Endodermal cell (in vitro differentiated cells): ENCODE measurements at regions not wholly inside any gene's neighbourhood (a gene's known extent, or its start where the extent isn't known, plus 50 kb on each side); places are given as distances from the start of the nearest gene placed in this dataset.

Source experiments
- DNase-seq: peaks from one replicate; pipeline ENCODE4 v3.0.0-alpha.2; 2017
- H3K27ac ChIP-seq: 2 replicates; pipeline ENCODE4 v1.5.1; 2013; ENCODE audit warnings: mild to moderate bottlenecking, low read depth, low read length, moderate library complexity
- H3K27me3 ChIP-seq: 2 replicates; pipeline ENCODE4 v1.6.1; 2013; ENCODE audit warnings: mild to moderate bottlenecking, low read length, moderate library complexity; ENCODE audit not compliant: insufficient read depth, control insufficient read depth, poor library complexity, severe bottlenecking
- H3K36me3 ChIP-seq: 2 replicates; pipeline ENCODE4 v1.7.0; 2013; ENCODE audit warnings: mild to moderate bottlenecking, low read length, moderate library complexity; ENCODE audit not compliant: control insufficient read depth, insufficient read depth
- H3K4me1 ChIP-seq: one replicate; pipeline ENCODE4 v1.7.0; 2013; ENCODE audit warnings: low read length; ENCODE audit not compliant: control insufficient read depth, insufficient read depth
- H3K4me3 ChIP-seq: 2 replicates; pipeline ENCODE4 v1.5.1; 2013; ENCODE audit warnings: mild to moderate bottlenecking, low read length, moderate library complexity
- H3K9ac ChIP-seq: 2 replicates; pipeline ENCODE4 v1.6.1; 2013; ENCODE audit warnings: mild to moderate bottlenecking, low read length, moderate library complexity; ENCODE audit not compliant: poor library complexity, severe bottlenecking; ENCODE audit errors: extremely low read depth
- H3K9me3 ChIP-seq: 2 replicates; pipeline ENCODE4 v1.6.1; 2013; ENCODE audit warnings: mild to moderate bottlenecking, low read length, moderate library complexity; ENCODE audit not compliant: control insufficient read depth
- H3K27ac Mint-ChIP-seq: 2 replicates; pipeline ENCODE4 v1.8.0; 2020; ENCODE audit warnings: mixed read lengths
- H3K27me3 Mint-ChIP-seq: 2 replicates; pipeline ENCODE4 v1.8.0; 2021; ENCODE audit warnings: mild to moderate bottlenecking, mixed read lengths; ENCODE audit not compliant: insufficient read depth
- H3K36me3 Mint-ChIP-seq: 2 replicates; pipeline ENCODE4 v1.8.0; 2020; ENCODE audit warnings: low read depth, mixed read lengths
- H3K4me1 Mint-ChIP-seq: 2 replicates; pipeline ENCODE4 v1.8.0; 2020; ENCODE audit warnings: mixed read lengths
- H3K4me3 Mint-ChIP-seq: 2 replicates; pipeline ENCODE4 v1.8.0; 2020; ENCODE audit warnings: mild to moderate bottlenecking, moderate library complexity, mixed read lengths
- H3K9me3 Mint-ChIP-seq: 2 replicates; pipeline ENCODE4 v1.8.0; 2020; ENCODE audit warnings: mild to moderate bottlenecking, mixed read lengths
- CTCF ChIP-seq: fragments of 200-600 bp; sonication (generic); conservative IDR thresholded peaks from 2 replicates; pipeline ENCODE4 v1.5.0; 2021; ENCODE audit warnings: antibody characterized with exemption, mild to moderate bottlenecking
- WGBS, 2 experiments: methylation state at CpG; one replicate each; pipeline versions ENCODE4 v1.1.5 to v1.1.7; 2013; ENCODE audit warnings: missing lambda C conversion rate in 2 of 2, mixed read lengths in 1 of 2; ENCODE audit not compliant: insufficient coverage in 1 of 2, insufficient read length in 1 of 2; 5-methylcytosine and 5-hydroxymethylcytosine counted together

- 90 to 100% methylated on average over 1 to 2 of the region's 2 CpGs for WGBS, 2 experiments
- no peak overlapping the region for H3K4me3 Mint-ChIP-seq
- Histone ChIP-seq H3K27ac (no peak overlapping the region), H3K4me1 (no peaks in the 10 kb centered on the region), H3K9ac (no peak overlapping the region), H3K36me3 (no peaks in the 10 kb centered on the region), H3K4me3 (no peak overlapping the region), H3K9me3 (no peaks in the 10 kb centered on the region), H3K27me3 (no peaks in the 10 kb centered on the region)
- H3K27ac Mint-ChIP-seq: no peak overlapping the region
- H3K36me3 Mint-ChIP-seq: no peaks in the 10 kb centered on the region
- H3K4me1 Mint-ChIP-seq: peaks cover 2% of the 10 kb centered on the region
- no peaks in the 10 kb centered on the region for H3K9me3 Mint-ChIP-seq
- H3K27me3 Mint-ChIP-seq: no peaks in the 10 kb centered on the region
- no peak for TF ChIP-seq CTCF
- DNase-seq: no peak
These were observed 72.7 kb upstream of the GLS start for GRCh38 chr2:190807886-190808285.

GRCh38 chr2:190809139-190809764, 71.4 kb upstream of the GLS start:
- Mint-ChIP-seq H3K4me1 (peaks cover 2% of the 10 kb centered on the region), H3K27me3 (no peaks in the 10 kb centered on the region), H3K27ac (no peak overlapping the region), H3K9me3 (no peaks in the 10 kb centered on the region), H3K36me3 (no peaks in the 10 kb centered on the region), H3K4me3 (no peak overlapping the region)
- H3K9me3 ChIP-seq: no peaks in the 10 kb centered on the region
- H3K36me3 ChIP-seq: no peaks in the 10 kb centered on the region
- no peaks in the 10 kb centered on the region for H3K4me1 ChIP-seq
- no peak overlapping the region for H3K9ac ChIP-seq
- TF ChIP-seq CTCF: no peak
- H3K27ac ChIP-seq: no peak overlapping the region
- WGBS, 2 experiments: 94 to 100% methylated on average over 1 to 5 of the region's 5 CpGs
- H3K27me3 ChIP-seq: no peaks in the 10 kb centered on the region
- no peak overlapping the region for H3K4me3 ChIP-seq
- no peak for DNase-seq

GRCh38 chr2:190809876-190810525, 70.6 kb upstream of the GLS start:
- H3K27ac Mint-ChIP-seq: no peak overlapping the region
- H3K4me3 Mint-ChIP-seq: no peak overlapping the region
- H3K27ac ChIP-seq: no peak overlapping the region
- H3K9me3 ChIP-seq: no peaks in the 10 kb centered on the region
- no peaks in the 10 kb centered on the region for H3K27me3 ChIP-seq
- H3K9me3 Mint-ChIP-seq: no peaks in the 10 kb centered on the region
- H3K36me3 ChIP-seq: no peaks in the 10 kb centered on the region
- no peak for TF ChIP-seq CTCF
- H3K4me1 Mint-ChIP-seq: peaks cover 2% of the 10 kb centered on the region
- H3K4me1 ChIP-seq: no peaks in the 10 kb centered on the region
- DNase-seq: no peak
- WGBS, 2 experiments: 96 to 100% methylated on average over 1 to 4 of the region's 4 CpGs
- H3K4me3 ChIP-seq: no peak overlapping the region
- H3K36me3 Mint-ChIP-seq: no peaks in the 10 kb centered on the region
- no peak overlapping the region for H3K9ac ChIP-seq
- no peaks in the 10 kb centered on the region for H3K27me3 Mint-ChIP-seq
